ENCODE measurements at regions not wholly inside any gene's neighbourhood (a gene's known extent, or its start where the extent isn't known, plus 50 kb on each side); places are given as distances from the start of the nearest gene placed in this dataset.

GRCh38 chr6:14254505-14254904 is 136.9 kb downstream of the CD83 start:
- DNase-seq (ENCODE audit: low spot score), result no peak

- no peak for DNase-seq (ENCODE audit: low spot score)
Observed at GRCh38 chr6:14255916-14256315, 138.3 kb downstream of the CD83 start.

DNA sequence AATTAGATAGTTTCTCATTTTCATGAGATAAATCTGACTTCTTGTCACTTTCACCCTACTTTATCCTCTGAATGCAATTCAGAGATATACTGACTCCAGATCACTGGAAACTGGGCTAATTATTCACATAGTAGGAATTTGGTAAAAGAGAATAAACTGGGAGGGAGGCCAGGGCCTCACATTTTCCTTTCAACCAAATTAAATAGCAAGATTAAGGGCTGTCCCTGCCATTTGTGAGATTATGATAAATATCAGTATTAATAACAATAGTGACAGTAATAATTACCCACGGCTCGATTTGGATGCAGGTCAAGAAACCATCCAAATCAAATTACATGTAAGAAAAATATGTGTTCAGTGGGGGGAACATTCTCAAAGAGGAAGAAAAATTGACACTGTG is 140.5 kb downstream of the CD83 start:
- DNase-seq (ENCODE audit: low spot score), result no peak

GRCh38 chr6:14258695-14259593 is 141.4 kb downstream of the CD83 start:
- no peak for DNase-seq (ENCODE audit: low spot score)

DNA sequence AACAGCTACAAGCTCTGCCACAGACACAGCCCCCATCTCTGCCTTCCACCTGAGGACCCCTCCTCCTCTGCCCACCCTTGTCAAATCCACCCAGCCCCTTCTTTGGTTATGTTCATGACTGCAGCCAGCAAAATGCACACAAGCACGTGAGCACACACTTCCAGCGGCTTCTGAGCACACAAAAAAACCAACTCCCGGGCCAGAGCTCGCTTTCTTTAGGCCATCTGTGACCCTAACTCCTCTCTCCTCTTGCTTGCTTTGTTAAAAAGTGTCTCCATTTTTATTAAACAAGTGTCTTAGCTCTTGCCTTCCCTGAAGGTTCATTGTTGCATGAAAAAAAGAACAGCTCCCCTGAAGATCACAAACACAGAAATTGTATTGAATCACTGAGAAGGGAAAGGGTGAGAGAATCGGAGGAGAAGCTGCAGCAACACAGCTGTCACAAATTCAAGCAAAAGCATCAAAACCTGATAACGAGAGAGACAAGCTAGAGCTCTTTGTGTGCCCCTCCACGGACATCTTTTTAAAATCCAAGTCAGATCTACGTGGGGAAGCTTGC is 142.1 kb downstream of the CD83 start:
- DNase-seq (ENCODE audit: low spot score), result no peak

- DNase-seq (ENCODE audit: low spot score), result no peak
Observed at GRCh38 chr6:14260839-14261238, 143.3 kb downstream of the CD83 start.

DNA sequence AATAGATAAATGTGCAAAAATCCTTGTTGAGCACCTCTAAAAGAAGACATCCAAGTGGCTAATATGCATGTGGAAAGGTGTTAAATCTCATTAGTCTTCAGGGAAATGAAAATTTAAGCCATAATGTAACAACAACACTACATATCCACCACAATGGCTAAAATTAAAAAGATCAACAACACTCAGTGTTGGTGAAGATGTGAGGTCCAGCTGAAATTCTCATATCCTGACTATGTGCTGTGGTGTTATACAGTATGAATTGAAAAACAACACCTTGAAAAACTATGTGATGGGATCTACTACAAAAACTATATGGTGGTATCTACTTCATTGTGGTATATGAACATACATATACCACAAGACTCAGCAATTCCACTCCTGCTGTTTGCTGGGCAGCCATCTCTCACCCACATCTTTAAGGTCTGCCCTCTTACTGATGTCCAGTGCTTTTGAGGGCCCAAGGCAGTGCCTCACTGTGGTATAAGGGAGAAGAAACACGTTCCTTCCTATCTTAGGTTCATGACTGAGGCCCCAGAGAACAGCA is 146.4 kb downstream of the CD83 start:
- DNase-seq (ENCODE audit: low spot score), result no peak

DNA sequence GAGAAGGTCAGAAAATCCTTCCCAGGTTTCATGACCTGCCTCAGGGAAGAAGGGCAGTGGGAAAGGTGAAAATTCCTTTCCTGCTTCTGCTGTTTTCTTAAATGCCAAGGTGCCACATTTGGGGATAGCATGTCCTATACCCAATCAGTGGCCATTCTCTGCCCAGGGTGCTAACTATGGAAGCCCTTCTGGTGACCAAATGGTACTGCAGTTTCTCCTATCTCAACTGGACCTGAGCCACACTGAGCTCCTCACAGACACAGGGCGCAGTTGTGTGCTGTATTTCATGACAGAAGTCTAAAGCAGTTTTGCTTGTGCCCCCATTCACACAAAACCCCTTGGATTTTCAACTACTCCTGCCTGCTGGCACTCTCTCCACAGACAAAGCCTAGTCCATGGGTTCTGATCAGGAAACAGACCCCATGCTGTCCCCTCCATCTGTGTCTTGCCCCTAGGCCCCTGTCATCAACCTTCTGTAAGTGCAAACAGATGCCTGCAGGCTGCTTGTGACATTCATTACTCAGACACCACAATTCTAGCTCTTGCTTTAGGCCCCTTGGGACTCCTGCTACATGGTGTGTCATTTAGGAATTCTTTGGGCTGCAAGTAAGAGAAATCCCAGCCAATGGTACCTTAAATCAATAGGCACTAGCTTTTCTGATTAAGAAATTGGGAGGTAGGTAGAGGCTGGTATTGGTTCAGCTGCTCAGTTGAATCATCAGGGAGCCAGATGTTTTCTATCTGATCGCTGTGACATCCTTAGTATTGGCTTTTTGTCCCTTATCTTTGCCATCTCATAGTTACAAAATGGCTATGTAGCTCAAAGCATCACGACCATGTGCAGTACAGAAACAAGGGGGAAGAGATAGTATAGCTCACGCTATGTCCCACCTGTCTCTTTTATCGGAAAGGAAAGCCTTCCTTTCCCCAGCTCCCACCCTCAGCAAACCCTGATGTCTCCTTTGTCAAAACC is 147.8 kb downstream of the CD83 start:
- DNase-seq (ENCODE audit: low spot score), result no peak

DNA sequence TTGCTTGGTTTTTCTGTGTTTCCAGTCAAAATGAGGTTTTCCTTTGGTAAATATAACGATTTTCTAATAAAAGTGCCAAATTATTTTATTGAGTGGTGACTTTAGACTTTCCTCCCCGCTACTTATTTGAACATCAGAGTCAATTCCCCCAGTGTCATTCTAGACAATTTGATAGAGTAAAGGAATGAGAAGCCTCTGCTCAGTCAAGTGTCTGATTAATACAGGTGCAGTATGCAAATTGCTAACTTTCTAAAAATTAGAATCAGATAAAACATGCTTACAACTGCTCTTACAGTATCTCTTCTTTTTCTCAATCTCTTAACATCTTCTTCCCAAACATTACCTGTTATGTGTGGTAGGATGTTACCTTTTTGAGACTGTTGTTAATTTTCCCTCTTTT is 148.7 kb downstream of the CD83 start:
- DNase-seq (ENCODE audit: low spot score), result no peak

- no peak for DNase-seq (ENCODE audit: low spot score)
Observed at GRCh38 chr6:14267885-14268660, 150.5 kb downstream of the CD83 start.

- DNase-seq (ENCODE audit: low spot score), result no peak
Observed at GRCh38 chr6:14269436-14269835, 151.9 kb downstream of the CD83 start.

DNA sequence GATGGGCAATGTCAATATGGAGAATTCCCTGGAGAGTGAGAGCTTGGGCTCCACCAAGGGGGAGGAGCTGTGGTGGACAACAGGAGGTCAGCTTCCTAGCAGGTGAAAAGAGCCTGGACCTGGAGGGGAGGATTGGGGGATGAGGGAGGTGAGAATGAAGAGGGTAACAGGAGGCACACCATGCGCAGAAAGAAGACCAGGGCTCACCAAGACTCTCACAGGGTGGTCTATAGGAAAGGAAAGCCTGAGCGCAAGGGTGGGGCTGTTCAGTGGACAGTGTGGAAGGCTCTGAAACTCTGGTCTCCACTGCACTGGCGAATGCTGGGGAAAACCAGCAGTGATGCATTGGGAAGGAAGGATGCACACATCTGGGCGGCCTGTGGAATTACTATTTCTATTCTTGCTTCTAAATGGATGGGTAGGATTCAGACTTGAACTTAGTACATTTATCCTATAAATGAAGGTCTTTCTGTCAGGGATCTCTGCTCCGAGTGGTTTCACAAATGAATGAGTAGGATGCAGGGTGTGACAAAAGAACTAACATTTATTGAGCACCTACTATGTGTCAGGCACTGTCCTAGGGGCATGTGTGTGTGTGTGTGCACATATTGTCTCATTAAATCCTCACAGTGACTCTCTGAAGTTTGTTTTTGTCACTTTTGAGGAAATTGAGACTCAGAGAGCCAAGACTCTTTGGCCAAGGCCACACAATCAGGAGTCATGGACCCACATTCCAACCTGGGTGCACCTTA is 152.7 kb downstream of the CD83 start:
- DNase-seq (ENCODE audit: low spot score), result no peak

DNA sequence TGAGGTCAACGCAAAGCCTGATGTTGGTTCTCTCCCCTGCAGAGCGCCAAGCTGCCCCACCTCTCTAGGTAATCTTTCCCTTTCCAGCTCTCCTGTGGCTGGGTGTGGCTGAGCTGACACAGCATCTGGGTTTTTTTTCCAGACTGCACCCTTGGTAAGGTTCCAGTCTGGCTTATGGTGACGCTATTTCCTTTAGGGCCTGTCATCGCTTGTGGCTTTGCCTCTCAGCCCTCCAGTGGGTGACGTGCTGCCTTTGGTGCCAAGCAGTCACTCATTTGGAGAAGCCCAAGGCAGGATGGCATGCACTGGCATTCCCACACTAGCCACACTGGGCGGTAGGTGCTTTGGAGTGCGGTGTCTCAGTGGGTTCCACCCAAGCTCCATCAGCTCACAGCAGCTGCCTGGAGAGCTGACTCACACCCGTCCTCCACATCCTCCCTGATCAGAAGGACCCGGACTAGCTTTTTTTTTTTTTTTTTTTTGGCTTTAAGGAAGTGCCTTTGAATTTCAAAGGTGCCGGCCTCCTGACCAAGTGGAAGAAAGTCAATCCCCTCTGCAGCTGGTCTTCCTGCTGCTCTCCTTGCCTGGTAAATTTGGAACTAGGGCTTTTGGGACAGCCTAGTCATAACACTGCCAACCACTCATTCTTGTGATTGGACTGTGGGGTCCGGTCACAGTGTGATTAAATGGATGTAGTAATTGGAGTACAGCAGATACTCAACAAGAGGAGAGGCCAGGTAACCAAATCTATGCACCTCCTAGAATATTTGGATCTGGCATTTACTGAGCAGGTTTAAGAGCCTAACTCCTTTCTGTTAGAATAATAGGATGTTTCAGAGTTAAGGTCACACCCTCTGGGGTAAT is 153.6 kb downstream of the CD83 start:
- DNase-seq (ENCODE audit: low spot score), result peak; percentile 100

DNA sequence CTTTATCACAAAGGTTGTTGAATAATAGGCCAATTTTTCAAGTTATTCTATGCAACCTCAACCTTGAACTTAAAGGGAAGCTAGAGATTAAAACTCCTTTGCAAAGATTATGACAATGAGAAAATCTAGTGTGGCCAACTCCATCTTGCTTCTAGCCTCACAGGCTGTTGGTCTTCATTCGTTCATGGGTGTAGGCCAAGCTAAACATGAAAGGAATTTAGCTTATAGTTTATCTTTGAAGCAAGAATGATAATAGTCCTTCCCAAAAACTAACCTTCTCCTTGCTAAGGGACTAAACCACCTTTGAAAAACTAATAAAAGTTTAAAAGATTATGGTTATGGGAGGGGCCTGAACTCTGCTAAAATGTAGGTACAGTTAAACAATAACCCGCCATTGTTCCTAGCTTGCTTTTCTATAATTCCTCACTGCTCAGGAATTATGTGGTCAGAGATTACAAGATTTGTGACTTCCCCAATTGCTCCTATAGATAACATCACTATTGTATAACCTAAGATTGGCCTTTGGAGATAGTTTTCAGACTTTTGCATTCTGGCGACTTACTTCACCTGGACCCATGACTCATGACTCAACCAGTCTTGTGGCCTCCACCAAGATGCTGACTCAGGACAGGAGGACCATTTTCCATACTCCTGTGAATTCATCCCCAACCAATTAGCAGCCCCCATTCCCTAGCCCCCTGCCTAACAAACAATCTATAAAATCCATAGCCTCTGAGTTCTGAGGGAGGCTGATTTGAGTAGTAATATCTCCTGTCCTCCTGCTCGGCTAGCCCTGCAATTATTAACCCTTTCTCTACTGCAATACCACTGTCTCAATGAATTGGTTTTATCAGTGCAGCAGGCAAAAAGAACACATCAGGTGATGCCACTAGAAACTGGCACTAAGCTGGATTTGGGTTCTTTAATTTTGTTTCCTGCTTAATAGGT is 154.5 kb downstream of the CD83 start:
- DNase-seq (ENCODE audit: low spot score), result peak; percentile 90

GRCh38 chr6:14272737-14273085 is 155.1 kb downstream of the CD83 start:
- no peak for DNase-seq (ENCODE audit: low spot score)

- DNase-seq (ENCODE audit: low spot score), result no peak
Observed at GRCh38 chr6:14273191-14273590, 155.6 kb downstream of the CD83 start.

- no peak for DNase-seq (ENCODE audit: low spot score)
Observed at GRCh38 chr6:14274016-14274415, 156.4 kb downstream of the CD83 start.
